GM12874 (cell line): ENCODE measurements at regions not wholly inside any gene's neighbourhood (a gene's known extent, or its start where the extent isn't known, plus 50 kb on each side); places are given as distances from the start of the nearest gene placed in this dataset.

Experiments
- TF ChIP-seq, protein P1 (sequence below): IDR thresholded peaks from 2 replicates; pipeline ENCODE4 v1.5.1; 2011; ENCODE audit warnings: low read depth, mild to moderate bottlenecking, control low read depth, low read length, moderate library complexity; ENCODE audit not compliant: insufficient read depth

- TF ChIP-seq, protein P1, sequence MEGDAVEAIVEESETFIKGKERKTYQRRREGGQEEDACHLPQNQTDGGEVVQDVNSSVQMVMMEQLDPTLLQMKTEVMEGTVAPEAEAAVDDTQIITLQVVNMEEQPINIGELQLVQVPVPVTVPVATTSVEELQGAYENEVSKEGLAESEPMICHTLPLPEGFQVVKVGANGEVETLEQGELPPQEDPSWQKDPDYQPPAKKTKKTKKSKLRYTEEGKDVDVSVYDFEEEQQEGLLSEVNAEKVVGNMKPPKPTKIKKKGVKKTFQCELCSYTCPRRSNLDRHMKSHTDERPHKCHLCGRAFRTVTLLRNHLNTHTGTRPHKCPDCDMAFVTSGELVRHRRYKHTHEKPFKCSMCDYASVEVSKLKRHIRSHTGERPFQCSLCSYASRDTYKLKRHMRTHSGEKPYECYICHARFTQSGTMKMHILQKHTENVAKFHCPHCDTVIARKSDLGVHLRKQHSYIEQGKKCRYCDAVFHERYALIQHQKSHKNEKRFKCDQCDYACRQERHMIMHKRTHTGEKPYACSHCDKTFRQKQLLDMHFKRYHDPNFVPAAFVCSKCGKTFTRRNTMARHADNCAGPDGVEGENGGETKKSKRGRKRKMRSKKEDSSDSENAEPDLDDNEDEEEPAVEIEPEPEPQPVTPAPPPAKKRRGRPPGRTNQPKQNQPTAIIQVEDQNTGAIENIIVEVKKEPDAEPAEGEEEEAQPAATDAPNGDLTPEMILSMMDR = no peak
Observed at GRCh38 chr2:155320236-155320635, 621.7 kb downstream of the KCNJ3 start.

DNA sequence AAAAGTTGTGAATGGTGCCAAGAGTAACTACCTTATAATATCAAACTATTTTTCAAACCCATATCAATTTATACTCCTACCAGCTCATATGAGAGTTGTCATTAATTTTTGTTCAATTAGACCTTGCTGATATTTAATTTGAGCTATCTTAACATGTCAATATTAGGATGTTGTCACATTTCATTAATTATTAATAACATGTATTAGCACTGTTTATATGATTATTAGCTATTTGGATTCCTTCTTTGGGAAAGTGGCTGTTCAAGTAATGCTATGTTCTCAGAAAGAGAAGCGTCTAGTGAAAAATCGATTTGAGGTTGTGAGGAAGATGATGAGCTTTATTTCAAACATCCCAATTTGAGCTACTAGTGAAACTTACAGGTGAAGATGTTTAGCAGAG is 620.2 kb downstream of the KCNJ3 start:
- TF ChIP-seq, protein P1 = no peak

- TF ChIP-seq, protein P1 = no peak
Observed at GRCh38 chr2:155315768-155316167, 617.3 kb downstream of the KCNJ3 start.

- TF ChIP-seq, protein P1 = peak; percentile 13; the same call in 1 of the 2 replicates
Observed at GRCh38 chr2:155310589-155310988, 612.1 kb downstream of the KCNJ3 start.

GRCh38 chr2:155309483-155309882 is 611.0 kb downstream of the KCNJ3 start:
- TF ChIP-seq, protein P1 = no peak

GRCh38 chr2:155308367-155309009 is 610.0 kb downstream of the KCNJ3 start:
- TF ChIP-seq, protein P1 = no peak

DNA sequence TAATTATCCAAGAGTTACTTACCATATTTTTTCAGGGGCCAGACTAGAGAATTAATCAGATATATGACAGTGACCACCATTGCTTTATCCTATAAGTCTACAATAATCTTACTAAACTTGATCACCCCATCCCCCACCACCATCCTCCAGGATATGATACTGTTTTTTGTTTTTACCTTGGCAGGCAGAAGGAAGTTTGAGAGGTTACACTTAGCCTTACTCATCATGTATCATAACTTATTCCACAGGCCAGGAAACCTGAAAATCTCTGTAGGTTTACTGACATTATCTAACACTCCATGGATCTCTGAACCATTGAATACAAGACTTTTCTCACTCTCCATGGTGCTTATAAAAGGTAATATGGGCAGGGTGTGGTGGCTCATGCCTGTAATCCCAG is 602.7 kb downstream of the KCNJ3 start:
- TF ChIP-seq, protein P1 = no peak
